Inferior parietal cortex (tissue), 1 donor: ENCODE measurements at regions not wholly inside any gene's neighbourhood (a gene's known extent, or its start where the extent isn't known, plus 50 kb on each side); places are given as distances from the start of the nearest gene placed in this dataset.

Source experiments
- DNase-seq: peaks from one replicate; pipeline ENCODE4 v3.0.0-alpha.2; 2016; ENCODE audit errors: extremely low spot score

DNA sequence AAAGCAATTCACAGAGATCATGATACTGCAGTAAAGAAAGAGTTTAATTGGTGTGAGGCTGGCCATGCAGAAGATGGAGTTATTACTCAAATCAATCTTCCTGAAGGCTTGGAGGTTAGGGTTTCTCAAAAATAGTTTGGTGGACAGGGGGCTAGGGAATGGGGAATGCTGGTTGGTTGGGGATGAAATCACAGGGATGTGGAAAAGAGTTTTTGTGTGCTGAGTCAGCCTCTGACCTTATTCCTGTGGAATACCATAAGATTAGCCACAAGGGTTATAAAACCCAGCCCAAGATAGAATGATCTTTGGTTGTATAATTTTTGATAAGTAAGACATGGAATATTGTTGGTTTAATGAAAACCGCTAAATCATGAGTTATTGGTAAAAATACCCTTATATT lies 764.3 kb downstream of the TYW1 start:
- DNase-seq, result no peak

- DNase-seq, result no peak
These were observed 765.9 kb downstream of the TYW1 start for GRCh38 chr7:67762516-67762915.

DNA sequence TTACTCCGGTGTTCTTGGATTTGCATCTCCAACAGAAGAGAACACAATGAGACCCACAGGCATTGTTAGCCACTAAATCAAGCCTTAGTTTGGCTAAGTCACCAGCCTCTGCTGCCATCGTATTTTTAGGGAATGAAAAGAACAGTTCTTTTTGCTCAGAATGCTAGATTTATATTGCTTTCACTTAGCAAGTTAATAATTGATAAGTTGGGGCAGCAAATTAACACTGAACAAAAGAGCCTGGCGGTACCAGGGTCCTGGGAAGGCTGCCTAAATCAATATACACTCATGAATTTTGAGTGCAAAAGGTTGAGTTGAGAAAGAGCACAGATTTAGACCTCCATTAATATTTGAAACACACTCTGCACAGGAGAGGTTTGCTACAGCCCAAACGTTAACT lies 767.7 kb downstream of the TYW1 start:
- DNase-seq, result no peak

DNA sequence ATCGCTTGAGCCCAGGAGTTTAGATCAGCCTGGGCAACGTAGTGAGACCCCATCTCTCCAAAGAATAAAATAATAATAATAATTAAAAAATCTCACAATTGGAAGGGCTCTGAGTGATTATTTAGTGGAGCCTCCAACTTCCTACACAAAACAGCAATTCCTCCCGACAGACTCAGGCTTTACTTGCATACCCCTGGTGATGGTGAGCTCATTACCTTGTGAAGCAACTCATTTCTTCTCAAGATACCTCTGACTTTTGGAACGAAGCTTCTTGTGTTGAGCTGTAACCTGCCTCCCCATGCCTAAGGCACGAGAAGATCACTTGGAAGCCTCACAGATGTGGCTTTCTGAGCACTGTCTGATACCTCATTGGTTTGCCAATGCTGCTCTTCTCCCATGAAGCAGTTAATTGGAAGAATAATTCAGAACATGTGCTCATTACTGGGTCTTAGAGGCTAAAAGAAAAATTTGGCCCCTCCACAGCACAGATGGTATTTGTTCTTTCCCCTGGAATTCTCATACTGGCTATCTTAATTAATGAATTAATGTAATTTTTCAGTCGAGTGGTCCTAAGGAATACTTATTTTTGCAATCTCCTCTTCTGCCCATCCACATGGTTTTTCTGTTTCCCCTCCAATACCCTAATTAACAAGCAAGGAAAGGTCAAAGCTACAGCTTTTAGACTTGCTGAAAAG lies 769.0 kb downstream of the TYW1 start:
- DNase-seq, result no peak

- no peak for DNase-seq
These were observed 770.3 kb downstream of the TYW1 start for GRCh38 chr7:67766906-67767410.

DNA sequence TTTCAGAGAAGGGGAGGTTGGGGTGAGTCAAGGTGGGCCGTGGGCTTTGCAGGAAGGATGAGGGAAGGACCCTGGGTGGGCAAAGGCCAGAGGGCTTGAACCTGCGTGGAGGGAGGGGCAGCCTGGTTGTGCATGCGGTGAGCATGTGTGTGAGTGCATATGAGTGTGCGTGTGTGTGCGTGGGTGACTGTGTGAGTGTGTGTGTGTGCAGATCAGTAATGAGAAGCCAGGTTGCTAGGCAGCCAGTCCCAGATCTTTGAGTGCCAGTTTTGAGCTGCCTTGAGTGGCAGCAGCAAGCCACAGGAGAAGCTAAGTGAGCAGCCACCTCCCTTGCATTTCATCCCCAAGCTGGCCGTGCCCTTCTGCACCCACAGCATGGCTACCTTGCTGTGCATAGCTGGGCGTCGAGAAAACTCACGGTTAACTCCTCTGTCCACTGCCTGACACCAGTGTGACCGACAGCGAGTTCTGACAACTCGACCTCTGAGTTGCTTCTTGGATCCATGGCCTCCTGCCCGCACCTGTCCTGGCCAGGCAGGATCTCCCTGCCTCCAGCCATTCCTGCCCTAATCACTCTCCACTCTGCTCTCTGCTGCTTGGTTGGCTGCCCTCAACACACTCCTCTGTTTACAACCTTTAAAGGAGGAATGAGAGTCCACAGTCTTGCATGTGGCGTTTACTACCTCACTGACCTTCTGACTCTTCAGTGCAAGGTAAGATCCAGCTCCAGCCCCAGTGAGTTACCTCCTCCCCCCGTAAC lies 775.4 kb downstream of the TYW1 start:
- DNase-seq, result no peak

DNA sequence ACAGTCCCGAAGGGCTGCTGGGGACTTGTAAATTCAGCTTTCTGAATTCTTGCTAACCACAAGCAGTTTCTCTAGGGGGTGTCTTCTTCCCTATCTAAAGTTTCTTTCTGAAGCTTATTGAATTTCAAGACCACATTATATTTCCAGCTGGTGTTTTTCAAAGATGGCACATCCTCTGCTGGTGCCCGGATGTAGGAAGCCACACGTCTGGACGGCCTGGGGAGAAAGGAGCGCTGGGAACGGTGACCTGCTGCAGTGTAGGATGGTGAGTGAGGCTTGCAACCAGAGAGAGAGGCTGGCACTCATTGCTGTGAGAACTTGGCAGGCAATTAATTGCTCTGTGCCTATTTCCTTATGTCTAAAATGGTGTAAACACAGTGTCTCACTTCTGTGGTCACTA lies 776.4 kb downstream of the TYW1 start:
- DNase-seq, result no peak

- no peak for DNase-seq
These were observed 780.5 kb downstream of the TYW1 start for GRCh38 chr7:67777119-67777518.

- no peak for DNase-seq
These were observed 785.2 kb downstream of the TYW1 start for GRCh38 chr7:67781841-67782240.

- no peak for DNase-seq
These were observed 789.4 kb downstream of the TYW1 start for GRCh38 chr7:67786021-67786420.

DNA sequence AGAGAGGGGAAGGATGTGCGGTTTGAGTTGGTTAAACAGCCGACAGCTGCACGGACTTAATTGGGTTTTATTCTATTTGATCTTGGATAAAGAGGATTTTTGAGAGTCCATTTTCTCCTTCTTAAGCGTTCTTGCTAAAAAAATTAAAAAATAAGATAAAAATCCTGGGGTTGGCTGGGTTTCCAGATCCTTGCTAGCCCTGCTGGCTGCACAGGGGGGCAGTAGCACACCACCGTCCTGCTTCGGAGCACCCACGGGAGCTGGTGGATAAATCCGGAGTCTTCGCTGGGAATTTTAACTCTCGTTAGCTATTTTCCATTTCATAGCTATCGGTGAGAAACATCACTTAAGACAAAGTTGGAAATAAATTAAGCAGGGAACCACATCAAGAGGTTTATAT lies 792.0 kb downstream of the TYW1 start:
- no peak for DNase-seq

- no peak for DNase-seq
These were observed 795.3 kb downstream of the TYW1 start for GRCh38 chr7:67791918-67792317.

DNA sequence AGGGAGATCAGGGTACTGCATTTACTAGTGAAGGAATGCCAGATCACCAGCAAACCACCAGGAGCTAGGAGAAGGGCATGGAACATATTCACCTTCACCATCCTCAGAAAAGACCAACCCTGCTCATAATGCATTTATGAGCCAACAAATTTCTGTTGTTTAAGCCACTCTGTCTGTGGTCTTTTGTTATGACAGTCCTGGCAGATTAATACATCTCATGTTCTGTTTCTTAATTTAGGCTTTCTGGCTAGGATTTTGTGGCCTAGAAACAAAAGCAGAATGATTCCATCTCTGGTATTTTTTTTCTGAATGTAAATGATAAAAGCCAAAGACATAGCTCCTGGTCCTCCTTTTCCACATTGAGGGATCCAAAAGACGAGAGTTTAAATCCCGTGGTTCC lies 797.9 kb downstream of the TYW1 start:
- DNase-seq, result peak; percentile 29

- no peak for DNase-seq
These were observed 807.2 kb downstream of the TYW1 start for GRCh38 chr7:67803789-67804188.

GRCh38 chr7:67805921-67806471 lies 809.4 kb downstream of the TYW1 start:
- DNase-seq, result no peak

DNA sequence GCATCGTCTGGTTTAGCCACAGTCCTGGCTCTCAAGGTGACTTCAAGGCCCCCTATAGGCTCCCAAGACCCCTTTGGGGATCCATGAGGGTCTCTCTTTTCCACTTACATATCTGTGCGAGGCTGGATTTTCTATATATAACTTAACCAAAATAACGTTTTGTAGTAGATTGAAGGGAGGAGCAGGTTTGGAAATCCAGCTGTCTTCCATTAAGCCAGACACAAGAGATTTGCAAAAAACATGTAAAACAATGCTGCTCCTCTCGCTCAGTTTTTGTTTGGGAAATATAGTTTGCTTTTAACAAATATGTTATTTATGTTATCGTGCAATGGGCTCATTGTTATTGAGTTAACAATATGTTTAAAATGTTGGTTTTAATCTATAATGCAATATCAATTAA lies 811.2 kb downstream of the TYW1 start:
- no peak for DNase-seq

DNA sequence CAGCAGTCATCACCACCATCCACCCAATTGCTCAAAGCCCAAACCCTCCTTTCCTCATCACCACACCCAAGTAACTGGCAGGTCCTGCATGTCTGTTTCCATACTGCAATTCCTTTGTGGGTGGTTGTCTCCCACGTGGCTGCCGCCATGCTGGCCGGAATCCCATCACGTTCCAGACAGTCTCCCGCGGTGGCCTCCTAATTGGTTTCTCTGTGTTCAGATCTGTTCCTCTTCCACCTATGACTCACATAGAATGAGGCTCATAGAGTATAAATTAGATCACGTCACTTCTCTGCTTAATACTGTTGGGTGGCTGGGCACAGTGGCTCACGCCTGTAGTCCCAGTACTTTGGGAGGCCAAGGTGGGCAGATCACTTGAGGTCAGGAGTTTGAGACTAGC lies 813.0 kb downstream of the TYW1 start:
- no peak for DNase-seq

GRCh38 chr7:67813621-67814292 lies 817.1 kb downstream of the TYW1 start:
- no peak for DNase-seq

DNA sequence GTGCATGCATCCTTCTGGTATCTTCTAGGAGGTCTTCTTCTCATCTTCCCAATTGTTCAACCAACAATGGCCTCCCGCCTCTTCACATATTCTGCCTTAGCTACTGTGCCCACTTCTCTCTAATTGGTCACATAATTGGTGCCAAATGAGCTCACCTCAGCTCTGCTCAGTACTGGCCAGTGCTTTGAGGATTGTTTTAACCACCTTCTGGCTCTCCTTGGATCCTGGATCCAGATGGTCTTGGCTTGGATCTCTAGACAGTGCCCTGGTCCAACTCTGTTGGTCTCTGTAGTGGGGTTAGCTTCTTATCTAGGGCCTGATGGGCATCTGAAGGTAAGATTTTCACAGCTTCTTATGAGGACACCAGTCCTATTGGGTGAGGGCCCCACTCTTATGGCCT lies 820.8 kb downstream of the TYW1 start:
- DNase-seq, result no peak

GRCh38 chr7:67821116-67821515 lies 824.5 kb downstream of the TYW1 start:
- peak; percentile 50 for DNase-seq

DNA sequence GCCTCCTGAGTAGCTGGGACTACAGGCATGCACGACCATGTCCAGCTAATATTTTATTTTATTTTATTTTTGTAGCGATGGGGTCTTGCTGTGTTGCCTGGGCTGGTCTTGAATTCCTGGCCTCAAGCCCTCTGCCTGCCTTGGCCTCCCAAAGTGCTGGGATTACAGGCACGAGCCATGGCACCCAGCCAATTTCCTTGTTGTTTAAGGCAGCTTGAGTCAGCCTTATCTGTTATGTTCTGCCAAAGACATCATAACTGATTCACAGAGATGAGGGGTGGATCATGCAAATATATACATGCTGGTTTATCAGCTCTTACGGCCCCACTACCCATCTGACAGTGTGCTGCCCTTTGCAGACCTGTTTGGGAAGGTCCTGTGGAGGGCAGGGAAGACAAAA lies 826.7 kb downstream of the TYW1 start:
- no peak for DNase-seq

DNA sequence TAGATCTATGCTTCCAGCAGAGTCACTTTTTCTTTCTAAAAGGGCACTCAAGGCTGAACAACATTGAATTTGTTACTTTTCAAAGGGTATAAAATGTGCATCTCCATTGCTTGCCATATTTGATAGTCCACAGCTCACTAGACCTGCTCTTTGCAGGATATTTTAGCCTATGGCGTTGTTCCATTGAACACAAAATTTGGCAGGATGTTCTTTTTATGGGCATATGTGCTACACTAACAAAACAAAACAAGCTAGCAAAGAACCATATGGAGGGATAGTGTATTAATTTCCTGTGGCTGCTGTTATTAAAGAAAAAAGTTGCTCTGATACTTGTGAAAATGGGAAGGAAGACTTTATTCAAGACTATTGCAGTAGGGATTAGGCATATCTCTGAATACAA lies 828.7 kb downstream of the TYW1 start:
- DNase-seq, result no peak

DNA sequence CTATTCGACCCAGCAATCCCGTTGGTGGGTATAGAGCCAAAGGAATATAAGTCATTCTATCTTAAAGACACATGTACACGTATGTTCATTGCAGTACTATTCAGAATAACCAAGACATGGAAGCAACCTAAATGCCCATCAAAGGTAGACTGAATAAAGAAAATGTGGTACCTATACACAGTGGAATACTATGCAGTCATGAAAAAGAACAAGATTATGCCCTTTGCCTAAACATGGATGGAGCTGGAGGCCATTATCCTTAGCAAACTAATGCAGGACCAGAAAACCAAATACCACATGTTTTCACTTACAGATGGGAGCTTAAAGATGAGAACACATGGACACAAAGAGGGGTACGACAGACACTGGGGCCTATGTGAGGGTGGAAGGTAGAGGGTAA lies 845.3 kb downstream of the TYW1 start:
- no peak for DNase-seq
